ENCODE measurements at regions not wholly inside any gene's neighbourhood (a gene's known extent, or its start where the extent isn't known, plus 50 kb on each side); places are given as distances from the start of the nearest gene placed in this dataset.
A peak's percentile ranks its signal among the peaks of the same experiment; 100 is the strongest.

GRCh38 chr1:101290922-101291561, 54.2 kb downstream of the S1PR1 start:
- no peak for FAIRE-seq
- no peak for DNase-seq (ENCODE audit: low spot score in 2 of 2)

DNA sequence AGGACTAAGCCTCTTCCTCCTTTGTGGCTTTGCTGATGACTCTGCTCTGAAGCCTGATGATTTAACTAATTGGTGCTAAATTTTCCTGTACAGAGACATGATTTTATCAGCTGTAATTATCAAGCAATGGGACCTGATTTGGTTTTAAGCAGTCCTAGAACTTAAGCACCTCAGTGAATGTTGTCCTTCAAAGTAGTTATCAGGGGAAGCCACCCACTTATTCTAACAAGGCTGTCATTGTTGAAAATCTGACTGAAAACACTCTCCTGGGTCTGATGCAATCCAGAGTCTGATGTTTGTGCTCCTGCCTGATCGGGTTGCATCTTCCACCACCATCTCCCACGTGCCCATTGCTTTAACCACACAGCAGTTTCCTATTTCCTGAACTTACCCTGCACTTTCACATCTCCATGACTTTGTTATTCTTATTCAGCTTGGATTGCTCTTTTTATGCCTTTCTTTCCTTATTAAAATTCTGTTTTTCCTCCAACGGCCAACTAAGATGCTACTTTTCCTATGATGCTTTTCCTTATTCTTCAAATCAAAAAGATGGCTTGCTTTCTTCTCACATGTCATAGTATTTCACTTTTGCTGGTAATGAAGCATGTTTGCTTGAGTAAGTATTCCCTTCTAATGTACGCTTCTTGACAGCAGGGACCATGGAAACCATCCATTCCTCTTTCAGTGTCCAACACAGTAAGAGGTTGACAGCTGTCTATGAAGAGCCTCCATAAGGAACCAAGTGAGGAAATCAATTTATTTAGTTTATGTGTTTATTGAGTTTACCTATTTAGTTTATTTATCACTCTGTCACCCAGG, 55.0 kb downstream of the S1PR1 start:
- FAIRE-seq: no peak
- no peak for DNase-seq (ENCODE audit: low spot score in 2 of 2)

DNA sequence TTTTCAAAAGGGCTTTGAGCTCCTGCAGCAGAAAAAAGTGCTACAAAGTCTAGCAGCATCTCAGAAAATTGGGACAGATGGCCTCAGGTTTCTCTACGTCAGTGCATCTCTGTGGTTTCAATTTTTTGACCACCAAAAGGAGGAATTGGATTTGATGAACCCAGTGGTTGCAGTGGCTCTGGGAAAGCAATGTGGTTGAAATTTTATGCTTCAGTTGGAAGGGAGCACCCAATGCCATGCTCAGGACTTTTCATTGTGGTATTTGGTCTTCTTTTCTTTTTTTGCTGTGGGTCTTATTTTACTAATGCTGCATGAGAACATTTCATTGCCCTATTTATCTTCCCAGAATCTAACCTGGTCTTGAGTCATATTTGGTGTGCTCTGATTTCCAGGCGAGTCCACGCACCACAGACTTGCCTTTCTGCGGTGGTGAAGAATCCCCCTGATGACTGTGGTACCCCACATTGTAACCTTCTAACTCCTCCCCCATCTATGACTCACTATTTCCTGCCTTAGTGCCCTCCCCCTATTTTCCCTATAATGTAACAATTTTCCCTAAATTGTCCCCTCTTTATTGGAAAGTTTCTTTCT, 56.7 kb downstream of the S1PR1 start:
- DNase-seq (ENCODE audit: low spot score in 2 of 2): no peak
- FAIRE-seq: no peak

GRCh38 chr1:101295209-101295608, 58.4 kb downstream of the S1PR1 start:
- DNase-seq (ENCODE audit: low spot score in 2 of 2) (no peak), FAIRE-seq (no peak)

DNA sequence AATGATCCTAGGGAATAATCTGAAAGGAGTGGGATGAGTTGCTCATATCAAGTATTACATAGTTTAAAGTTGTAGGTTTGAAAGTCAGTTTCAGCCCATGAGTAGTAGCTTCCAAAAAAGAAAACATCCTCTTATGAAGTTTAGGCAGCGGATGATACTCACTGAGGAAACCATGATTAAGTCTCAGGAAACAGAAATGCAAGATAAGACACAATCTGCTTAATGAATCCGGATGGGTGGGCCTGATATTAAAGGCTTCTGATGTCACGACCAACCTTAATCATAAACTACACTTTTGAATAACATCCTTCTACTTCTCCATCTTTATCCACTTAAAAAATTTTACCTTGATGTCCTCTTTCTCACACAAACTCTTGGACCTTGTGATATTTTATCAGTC, 61.8 kb downstream of the S1PR1 start:
- no peak for FAIRE-seq
- no peak for DNase-seq (ENCODE audit: low spot score in 2 of 2)

DNA sequence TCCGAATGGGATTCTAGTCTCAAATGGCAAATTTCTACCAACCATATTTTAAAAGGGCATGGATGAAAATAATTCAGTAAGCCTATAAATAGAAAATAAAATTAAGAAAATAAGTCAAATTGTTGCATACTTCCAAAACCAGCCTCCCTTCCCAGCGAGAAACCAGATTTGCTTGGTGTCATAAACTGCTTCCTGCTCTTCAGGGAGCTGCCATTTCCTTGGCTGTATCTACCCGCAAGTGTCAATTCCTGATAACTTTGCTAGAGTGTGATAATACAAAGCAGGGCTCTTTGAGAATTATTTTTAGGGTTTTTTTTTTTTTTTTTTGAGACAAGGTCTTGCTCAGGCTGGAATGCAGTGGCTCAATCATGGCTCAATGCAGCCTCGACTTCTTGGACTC, 62.3 kb downstream of the S1PR1 start:
- FAIRE-seq: no peak
- DNase-seq (ENCODE audit: low spot score in 2 of 2): no peak

- FAIRE-seq (no peak), DNase-seq (ENCODE audit: low spot score in 2 of 2) (no peak)
Observed at GRCh38 chr1:101299710-101300109, 62.9 kb downstream of the S1PR1 start.

DNA sequence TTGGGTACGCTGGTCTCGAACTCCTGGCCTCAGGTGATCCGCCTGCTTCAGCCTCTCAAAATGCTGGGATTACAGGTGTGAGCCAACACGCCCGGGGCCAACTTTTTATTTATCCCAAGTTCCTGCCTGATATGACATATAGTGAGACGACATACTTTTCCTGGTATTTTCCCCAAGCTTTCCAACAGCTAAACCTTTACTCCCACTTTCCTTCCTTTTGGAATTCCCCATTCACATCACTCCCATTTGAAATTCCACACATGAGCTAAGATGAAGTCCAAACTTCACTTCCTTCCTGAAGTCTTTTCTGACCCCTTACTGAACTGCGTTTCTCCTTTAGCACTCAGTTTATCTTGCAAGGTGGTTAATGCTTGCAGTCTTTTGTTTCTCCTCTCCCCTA, 64.1 kb downstream of the S1PR1 start:
- FAIRE-seq: no peak
- no peak for DNase-seq (ENCODE audit: low spot score in 2 of 2)

DNA sequence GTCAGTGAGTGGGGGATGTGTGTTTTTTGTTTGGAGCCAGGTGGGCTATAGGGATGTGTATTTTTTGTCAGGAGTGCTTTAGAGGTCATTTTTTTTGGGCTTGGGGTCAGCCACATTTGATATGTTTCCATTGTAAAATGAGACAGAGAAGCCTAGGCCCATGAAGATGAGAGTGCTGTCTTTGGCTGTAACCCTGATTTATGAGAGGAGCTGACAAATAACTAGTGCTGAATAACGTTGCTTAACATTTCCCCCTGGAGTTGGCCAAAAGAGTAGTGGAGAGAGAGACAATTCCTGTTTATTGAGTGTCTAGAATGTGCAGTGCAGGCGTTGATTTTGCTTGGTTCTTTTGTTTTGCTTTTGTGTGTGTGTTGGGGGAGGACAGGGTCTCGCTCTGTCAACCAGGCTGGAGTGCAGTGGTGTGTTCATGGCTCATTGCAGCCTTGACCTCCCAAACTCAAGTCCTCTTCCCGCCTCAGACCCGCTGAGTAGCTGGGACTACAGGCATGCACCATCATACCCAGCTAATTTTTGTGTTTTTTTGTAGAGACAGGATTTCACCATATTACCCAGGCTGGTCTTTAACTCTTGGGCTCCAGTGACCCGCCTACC, 64.7 kb downstream of the S1PR1 start:
- FAIRE-seq (no peak), DNase-seq (ENCODE audit: low spot score in 2 of 2) (no peak)

DNA sequence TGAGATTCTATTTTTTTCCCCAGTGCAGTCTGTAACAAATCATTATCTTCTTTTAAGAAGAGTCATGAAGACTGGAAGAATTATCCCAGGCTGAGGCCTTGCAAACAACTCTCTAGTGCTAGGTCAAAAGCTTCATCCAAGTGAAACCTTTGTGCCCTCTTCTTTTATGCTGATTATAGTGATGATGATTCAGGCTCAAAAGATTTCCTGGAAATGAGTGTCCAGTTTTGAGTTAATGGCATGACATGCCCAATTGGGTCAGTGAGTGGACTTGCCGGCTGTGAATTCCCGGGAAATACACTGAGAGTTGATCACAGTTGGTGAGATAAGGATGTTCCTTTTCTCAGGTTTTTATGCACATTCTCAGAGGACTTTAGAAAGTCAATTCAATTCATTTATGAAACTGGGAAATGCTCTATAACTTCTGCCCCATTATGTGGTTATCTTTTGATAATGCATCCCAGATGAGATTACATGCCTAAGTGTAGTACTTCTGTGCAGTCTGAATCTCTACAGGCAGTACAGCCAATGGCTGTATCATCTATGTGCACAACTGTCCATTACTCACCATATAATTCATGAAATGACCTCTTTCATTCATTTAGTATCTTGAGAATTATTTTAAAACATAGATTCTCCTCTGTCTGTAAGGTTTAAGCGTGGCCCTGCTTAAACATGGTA, 66.2 kb downstream of the S1PR1 start:
- FAIRE-seq (no peak), DNase-seq (ENCODE audit: low spot score in 2 of 2) (no peak)

- DNase-seq (ENCODE audit: low spot score in 2 of 2) (no peak), FAIRE-seq (no peak)
Observed at GRCh38 chr1:101307985-101308689, 71.3 kb downstream of the S1PR1 start.

DNA sequence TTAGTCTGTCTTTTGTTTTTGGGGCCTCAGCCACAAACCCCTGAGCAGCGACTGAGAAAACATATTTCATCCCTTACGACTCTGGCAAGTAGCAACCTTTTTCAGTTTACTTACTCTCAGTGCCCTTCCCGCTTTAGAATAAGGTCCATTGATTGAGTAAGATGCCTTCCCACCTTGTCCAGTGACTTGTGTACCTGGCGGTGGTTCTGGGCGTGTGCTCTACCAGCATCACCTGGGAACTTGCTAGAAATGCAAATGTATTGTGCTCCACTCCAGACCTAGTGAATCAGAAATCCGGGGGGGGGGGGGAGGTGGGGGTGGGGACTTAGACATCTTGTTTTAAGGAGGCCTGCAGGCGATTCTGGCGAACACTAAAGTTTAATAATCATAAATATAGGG, 72.1 kb downstream of the S1PR1 start:
- FAIRE-seq: no peak
- DNase-seq (ENCODE audit: low spot score in 2 of 2): no peak

DNA sequence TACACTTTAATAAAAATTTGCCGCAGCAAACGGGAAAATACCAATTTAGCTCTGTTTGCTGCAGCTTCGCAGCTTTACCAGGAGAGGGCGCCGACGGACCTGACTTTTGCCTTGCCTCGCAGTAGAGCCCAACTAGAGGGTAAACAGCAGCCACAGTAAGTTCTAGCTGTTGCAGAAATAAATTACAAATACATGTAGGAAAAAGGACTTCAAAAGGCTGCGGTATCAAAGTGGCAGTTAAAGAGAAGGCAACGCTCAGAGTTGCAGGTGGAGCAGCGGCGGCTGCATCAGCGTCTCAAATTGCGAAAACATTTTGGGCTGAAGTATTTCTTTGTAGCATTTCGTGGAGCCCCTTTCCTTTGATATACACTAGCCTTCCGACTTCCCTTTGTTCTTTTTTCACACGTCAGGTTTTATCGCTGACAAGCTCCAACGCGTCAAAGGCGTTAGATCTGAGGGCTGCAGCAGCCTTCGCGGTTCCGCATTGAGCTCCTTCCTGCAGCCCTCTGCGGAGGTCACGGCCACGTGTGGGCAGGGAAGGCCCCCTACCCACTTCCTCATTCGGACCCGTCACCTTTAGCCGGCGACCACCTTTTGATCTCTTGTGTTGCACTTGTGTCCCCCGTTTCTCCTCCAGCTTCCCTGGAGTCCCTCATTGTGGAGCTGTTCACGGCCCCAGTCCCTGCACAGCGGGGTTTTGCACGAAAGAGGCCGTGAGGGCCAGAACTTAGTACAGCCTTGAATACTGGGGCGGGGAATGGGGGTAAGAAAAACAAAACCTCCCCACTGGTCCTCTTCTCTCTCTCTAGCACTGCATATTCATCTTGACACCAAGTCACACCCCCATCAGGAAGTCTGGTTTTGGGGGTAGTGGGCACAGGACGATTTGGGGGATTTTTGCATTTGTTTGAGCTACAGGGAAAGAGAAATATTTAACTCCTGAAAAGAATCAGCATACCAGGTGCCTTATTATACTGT, 72.8 kb downstream of the S1PR1 start:
- FAIRE-seq (no peak), DNase-seq (ENCODE audit: low spot score in 2 of 2) (peak; percentile 14 to 61)

DNA sequence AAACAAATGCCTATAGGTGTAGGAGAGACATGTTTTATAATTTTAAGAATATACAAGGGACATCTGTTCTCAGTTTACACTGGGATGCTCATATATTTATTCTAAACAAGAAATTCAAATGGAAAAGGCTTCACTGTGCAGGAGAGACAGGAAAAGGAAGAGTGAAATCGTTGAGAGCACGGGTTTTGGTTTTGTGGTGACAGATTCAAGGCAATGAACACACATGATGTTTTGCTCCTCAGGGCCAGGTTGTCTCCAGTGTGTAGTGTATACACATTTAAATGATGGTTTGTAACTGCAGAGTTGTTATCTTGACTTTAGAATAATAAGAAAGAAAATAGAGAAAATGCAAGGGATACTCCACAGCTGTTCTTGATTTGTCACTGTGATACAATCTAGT, 73.7 kb downstream of the S1PR1 start:
- no peak for DNase-seq (ENCODE audit: low spot score in 2 of 2)
- FAIRE-seq: no peak

GRCh38 chr1:101311146-101311920, 74.5 kb downstream of the S1PR1 start:
- FAIRE-seq: no peak
- DNase-seq (ENCODE audit: low spot score in 2 of 2): no peak

DNA sequence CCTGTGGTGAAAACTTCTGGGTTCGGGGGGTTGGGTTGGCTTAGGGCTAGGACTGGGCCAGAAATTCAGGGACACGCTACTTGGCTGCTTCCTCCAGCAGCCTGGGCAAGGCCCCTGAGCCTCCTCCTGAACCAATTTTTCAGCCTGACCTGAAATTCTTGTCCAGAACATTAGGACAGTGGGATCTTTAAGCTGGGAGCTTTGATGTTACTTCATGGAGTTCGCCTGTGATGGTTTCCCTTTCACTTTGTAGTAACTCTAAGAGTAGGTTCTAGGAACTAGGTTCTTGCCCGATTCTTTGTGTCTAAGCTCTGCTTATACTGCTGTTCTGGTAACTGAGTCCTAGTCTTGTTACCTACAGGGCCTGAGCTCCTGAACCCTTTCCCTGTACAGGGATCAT, 75.3 kb downstream of the S1PR1 start:
- FAIRE-seq (no peak), DNase-seq (ENCODE audit: low spot score in 2 of 2) (no peak)

GRCh38 chr1:101313356-101313755, 76.5 kb downstream of the S1PR1 start:
- DNase-seq (ENCODE audit: low spot score in 2 of 2) (no peak), FAIRE-seq (no peak)

DNA sequence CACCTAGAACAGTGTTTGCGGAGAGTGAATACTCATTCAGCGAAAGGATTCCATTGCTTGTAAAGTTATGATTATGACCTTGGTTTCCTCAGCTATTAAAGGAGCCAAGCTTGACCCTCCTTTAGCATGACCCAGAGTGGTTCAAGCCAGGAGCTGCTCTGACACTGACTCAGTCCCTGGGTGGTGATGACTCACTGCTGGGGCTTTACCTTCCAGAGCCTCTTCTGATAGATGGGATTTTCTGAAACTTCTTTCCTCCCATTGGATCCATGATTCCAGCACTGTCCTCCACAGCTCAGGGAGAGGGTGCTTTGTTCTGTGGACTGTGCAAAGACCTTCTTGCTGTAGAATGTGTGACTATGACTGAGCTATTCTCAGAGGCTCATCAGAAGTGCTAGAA, 77.4 kb downstream of the S1PR1 start:
- DNase-seq (ENCODE audit: low spot score in 2 of 2): no peak
- FAIRE-seq: no peak

Data from frontal cortex (tissue), 3 donors.